ENCODE measurements at regions not wholly inside any gene's neighbourhood (a gene's known extent, or its start where the extent isn't known, plus 50 kb on each side); places are given as distances from the start of the nearest gene placed in this dataset.
"Not testable (repeated sequence)": the region's sequence is repeated elsewhere in the genome, so short reads cannot be mapped to it uniquely, and the experiment has no call there.

- in situ Hi-C loops (cut with HindIII; ENCODE audit: low pct_unique_long_range_greater_than_20kb, low sequenced_read_pairs) = no loop called here
- DNase-seq (ENCODE audit: low read depth) = peak; percentile 91
These were observed 51.0 kb downstream of the IARS1 start for GRCh38 chr9:92242260-92243136.

- no peak for DNase-seq (ENCODE audit: low read depth)
- in situ Hi-C loops (cut with HindIII; ENCODE audit: low pct_unique_long_range_greater_than_20kb, low sequenced_read_pairs) = no loop called here
These were observed 56.6 kb downstream of the IARS1 start for GRCh38 chr9:92236915-92237314.

- DNase-seq (ENCODE audit: low read depth) = no peak
- in situ Hi-C loops (cut with HindIII; ENCODE audit: low pct_unique_long_range_greater_than_20kb, low sequenced_read_pairs) = no loop called here
These were observed 57.0 kb downstream of the IARS1 start for GRCh38 chr9:92236465-92236864.

- DNase-seq (ENCODE audit: low read depth) = peak; percentile 22
- in situ Hi-C loops (cut with HindIII; ENCODE audit: low pct_unique_long_range_greater_than_20kb, low sequenced_read_pairs) = no loop called here
These were observed 59.0 kb downstream of the IARS1 start for GRCh38 chr9:92234514-92234913.

GRCh38 chr9:92232190-92232589, 61.3 kb downstream of the IARS1 start:
- DNase-seq (ENCODE audit: low read depth) = no peak
- in situ Hi-C loops (cut with HindIII; ENCODE audit: low pct_unique_long_range_greater_than_20kb, low sequenced_read_pairs) = no loop called here

GRCh38 chr9:92228628-92229027, 64.9 kb downstream of the IARS1 start:
- no peak for DNase-seq (ENCODE audit: low read depth)
- in situ Hi-C loops (cut with HindIII; ENCODE audit: low pct_unique_long_range_greater_than_20kb, low sequenced_read_pairs) = no loop called here

GRCh38 chr9:92224177-92224576, 69.3 kb downstream of the IARS1 start:
- no peak for DNase-seq (ENCODE audit: low read depth)
- in situ Hi-C loops (cut with HindIII; ENCODE audit: low pct_unique_long_range_greater_than_20kb, low sequenced_read_pairs) = no loop called here

- in situ Hi-C loops (cut with HindIII; ENCODE audit: low pct_unique_long_range_greater_than_20kb, low sequenced_read_pairs) = no loop called here
- no peak for DNase-seq (ENCODE audit: low read depth)
These were observed 69.7 kb downstream of the IARS1 start for GRCh38 chr9:92223758-92224157.

- in situ Hi-C loops (cut with HindIII; ENCODE audit: low pct_unique_long_range_greater_than_20kb, low sequenced_read_pairs) = no loop called here
- peak; percentile 53 for DNase-seq (ENCODE audit: low read depth)
These were observed 84.6 kb downstream of the IARS1 start for GRCh38 chr9:92208693-92209524.

GRCh38 chr9:92206488-92206887, 87.0 kb downstream of the IARS1 start:
- in situ Hi-C loops (cut with HindIII; ENCODE audit: low pct_unique_long_range_greater_than_20kb, low sequenced_read_pairs) = no loop called here
- no peak for DNase-seq (ENCODE audit: low read depth)

GRCh38 chr9:92203887-92204286, 88.7 kb upstream of the SPTLC1 start:
- in situ Hi-C loops (cut with HindIII; ENCODE audit: low pct_unique_long_range_greater_than_20kb, low sequenced_read_pairs); DNase-seq (ENCODE audit: low read depth): not testable (repeated sequence)

- in situ Hi-C loops (cut with HindIII; ENCODE audit: low pct_unique_long_range_greater_than_20kb, low sequenced_read_pairs); DNase-seq (ENCODE audit: low read depth): not testable (repeated sequence)
These were observed 83.0 kb upstream of the SPTLC1 start for GRCh38 chr9:92198237-92198636.

GRCh38 chr9:92196909-92197308, 81.7 kb upstream of the SPTLC1 start:
- in situ Hi-C loops (cut with HindIII; ENCODE audit: low pct_unique_long_range_greater_than_20kb, low sequenced_read_pairs) = no loop called here
- no peak for DNase-seq (ENCODE audit: low read depth)

- no peak for DNase-seq (ENCODE audit: low read depth)
- in situ Hi-C loops (cut with HindIII; ENCODE audit: low pct_unique_long_range_greater_than_20kb, low sequenced_read_pairs) = no loop called here
These were observed 81.2 kb upstream of the SPTLC1 start for GRCh38 chr9:92196400-92196799.

GRCh38 chr9:92191801-92192200, 76.6 kb upstream of the SPTLC1 start:
- in situ Hi-C loops (cut with HindIII; ENCODE audit: low pct_unique_long_range_greater_than_20kb, low sequenced_read_pairs) = no loop called here
- peak; percentile 10 for DNase-seq (ENCODE audit: low read depth)

- DNase-seq (ENCODE audit: low read depth) = no peak
- in situ Hi-C loops (cut with HindIII; ENCODE audit: low pct_unique_long_range_greater_than_20kb, low sequenced_read_pairs) = no loop called here
These were observed 75.2 kb upstream of the SPTLC1 start for GRCh38 chr9:92190536-92190790.

GRCh38 chr9:92189782-92190535, 74.7 kb upstream of the SPTLC1 start:
- in situ Hi-C loops (cut with HindIII; ENCODE audit: low pct_unique_long_range_greater_than_20kb, low sequenced_read_pairs) = no loop called here
- no peak for DNase-seq (ENCODE audit: low read depth)

- in situ Hi-C loops (cut with HindIII; ENCODE audit: low pct_unique_long_range_greater_than_20kb, low sequenced_read_pairs) = no loop called here
- no peak for DNase-seq (ENCODE audit: low read depth)
These were observed 74.0 kb upstream of the SPTLC1 start for GRCh38 chr9:92188969-92189781.

All from Caki2 (cell line).